ENCODE measurements at regions not wholly inside any gene's neighbourhood (a gene's known extent, or its start where the extent isn't known, plus 50 kb on each side); places are given as distances from the start of the nearest gene placed in this dataset.
"Not testable (repeated sequence)": the region's sequence is repeated elsewhere in the genome, so short reads cannot be mapped to it uniquely, and the experiment has no call there.

DNA sequence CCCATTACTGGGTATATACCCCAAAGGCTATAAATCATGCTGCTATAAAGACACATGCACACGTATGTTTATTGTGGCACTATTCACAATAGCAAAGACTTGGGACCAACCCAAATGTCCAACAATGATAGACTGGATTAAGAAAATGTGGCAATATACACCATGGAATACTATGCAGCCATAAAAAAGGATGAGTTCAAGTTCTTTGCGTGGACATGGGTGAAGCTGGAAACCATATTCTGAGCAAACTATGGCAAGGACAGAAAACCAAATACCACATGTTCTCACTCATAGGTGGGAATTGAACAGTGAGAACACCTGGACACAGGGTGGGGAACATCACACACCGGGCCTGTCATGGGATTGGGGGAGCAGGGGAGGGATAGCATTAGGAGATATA, 54.4 kb upstream of the MUCL1 start:
- not testable (repeated sequence) for FAIRE-seq; DNase-seq (ENCODE audit: insufficient read length, low spot score)

DNA sequence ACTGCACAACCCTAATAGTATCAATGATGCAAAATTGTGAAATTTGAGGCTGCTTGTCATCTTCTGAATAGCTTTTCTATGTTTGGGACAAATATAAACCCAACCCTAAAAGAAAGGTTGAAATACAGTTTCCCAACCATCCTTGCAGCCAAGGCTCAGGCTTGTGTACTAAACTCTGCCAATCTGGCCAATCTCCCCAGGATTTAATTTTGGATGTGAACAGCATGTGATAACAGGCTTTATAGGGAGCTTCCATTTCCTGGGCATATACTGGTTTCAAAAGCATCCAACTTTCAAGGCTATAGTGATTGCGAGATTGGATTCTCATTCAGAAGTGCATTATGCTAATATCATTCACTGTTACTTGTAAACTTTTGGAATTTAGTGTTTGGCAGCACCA, 55.7 kb upstream of the MUCL1 start:
- no peak for DNase-seq (ENCODE audit: insufficient read length, low spot score)
- FAIRE-seq: no peak

DNA sequence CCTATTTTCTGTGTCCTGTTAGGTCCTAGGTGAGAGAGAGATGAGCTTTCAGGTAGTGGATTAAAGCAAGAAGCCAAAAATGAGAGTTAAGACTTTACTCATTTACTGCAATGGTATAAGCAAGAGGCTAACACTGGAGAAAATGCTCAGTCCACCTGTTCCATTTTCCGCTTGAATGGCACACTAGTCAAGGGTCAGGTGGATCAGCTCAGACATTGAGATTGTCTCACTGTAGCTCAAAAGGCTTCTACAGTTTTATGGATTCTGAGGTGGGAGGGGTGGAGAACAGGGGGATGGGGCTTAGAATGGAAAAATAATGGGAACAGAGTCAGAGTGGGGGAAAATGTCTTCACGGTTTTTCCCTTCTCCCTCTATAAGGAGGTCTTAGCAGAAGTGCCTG, 57.3 kb upstream of the MUCL1 start:
- FAIRE-seq (no peak), DNase-seq (ENCODE audit: insufficient read length, low spot score) (no peak)

DNA sequence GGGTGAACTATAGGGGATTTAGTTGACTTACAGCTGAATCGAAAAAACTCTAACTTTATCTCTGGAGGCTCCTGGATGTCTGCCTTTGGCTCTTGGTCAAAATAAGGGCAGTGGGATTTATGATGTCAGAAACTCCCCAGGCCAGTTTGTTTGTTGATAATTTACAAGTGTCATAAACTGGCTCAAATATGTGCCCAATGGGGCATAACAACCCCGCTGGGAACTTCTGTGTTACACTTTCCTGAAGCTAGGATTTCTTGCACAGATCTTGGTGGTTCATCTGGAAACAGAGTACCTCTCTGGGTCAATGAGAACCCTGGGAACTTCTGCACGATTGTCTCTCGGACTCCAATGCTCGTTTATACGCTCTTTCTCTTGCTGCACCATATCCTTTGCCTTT, 58.7 kb upstream of the MUCL1 start:
- FAIRE-seq: no peak
- DNase-seq (ENCODE audit: insufficient read length, low spot score): no peak

DNA sequence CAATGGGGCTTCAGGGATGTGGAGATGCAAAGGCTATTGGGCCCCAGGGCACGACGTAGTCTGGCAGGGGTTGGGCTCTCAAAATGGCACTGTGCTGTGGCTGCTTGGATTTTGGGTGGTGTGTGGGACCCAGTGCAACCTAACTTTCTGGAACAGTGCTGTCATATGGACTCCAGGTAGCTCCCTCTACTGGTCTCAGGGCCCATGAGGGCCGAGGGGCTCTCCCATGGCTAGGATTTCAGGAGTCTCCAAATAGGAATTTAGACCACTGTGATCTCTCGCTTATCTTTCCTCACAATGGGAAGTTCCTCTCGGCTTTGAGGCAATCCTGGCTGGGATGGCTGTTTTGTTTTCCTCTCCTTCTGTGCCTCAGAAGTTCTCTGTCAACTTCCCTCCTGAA, 68.2 kb upstream of the MUCL1 start:
- FAIRE-seq (no peak), DNase-seq (ENCODE audit: insufficient read length, low spot score) (no peak)

DNA sequence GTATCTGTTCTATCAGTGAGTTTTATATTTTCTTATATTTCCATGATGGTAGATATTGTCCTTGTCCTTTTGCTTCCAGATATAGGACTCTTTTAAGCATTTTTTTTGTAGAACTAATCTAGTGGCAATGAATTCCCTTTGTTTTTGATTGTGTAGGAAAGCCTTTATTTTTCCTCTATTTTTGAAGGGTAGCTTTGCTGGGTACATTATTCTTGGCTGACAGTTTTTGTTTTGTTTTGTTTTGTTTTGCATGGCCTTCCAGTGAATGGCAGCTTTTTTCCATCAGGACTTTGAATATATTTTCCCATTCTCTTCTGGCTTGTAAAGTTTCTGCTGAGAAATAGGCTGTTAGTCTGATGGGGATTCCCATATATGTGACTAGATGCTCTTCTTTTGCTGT, 70.2 kb upstream of the MUCL1 start:
- DNase-seq (ENCODE audit: insufficient read length, low spot score) (no peak), FAIRE-seq (no peak)

DNA sequence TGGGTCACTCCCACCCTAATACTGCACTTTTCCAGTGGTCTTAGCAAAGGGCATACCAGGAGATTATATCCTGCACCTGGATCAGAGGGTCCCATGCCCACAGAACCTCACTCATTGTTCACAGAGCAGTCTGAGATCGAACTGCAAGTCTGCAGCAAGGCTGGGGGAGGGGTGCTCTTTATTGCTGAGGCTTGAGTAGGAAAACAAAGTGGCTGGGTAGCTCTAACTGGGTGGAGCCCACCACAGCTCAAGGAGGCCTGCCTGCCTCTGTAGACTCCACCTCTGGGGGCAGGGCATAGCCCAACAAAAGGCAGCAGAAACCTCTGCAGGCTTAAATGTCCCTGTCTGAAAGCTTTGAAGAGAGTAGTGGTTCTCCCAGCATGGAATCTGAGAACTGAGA, 77.3 kb upstream of the MUCL1 start:
- FAIRE-seq: not testable (repeated sequence)

DNA sequence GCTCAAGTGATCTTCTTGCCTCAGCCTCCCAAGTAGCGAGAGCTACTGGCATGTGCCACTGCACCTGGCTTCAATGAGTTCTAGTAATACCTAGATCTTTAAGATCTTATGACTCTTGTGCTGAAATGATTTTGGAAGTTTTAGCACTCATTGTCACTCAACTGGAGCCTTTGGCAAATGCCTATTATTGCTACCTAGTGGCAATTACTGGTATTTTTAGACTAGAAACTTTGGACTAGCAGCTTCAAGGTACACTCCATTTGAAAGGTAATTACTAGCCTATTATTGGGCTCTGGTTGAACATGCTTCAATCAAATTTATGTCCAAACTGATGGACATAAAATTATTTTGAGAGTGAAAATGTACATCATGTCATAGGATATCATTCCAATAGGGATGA, 80.7 kb upstream of the MUCL1 start:
- DNase-seq (ENCODE audit: insufficient read length, low spot score) (no peak), FAIRE-seq (no peak)

More for the DNA sequence above, 77.3 kb upstream of the MUCL1 start:
- DNase-seq (ENCODE audit: insufficient read length, low spot score): not testable (repeated sequence)

DNA sequence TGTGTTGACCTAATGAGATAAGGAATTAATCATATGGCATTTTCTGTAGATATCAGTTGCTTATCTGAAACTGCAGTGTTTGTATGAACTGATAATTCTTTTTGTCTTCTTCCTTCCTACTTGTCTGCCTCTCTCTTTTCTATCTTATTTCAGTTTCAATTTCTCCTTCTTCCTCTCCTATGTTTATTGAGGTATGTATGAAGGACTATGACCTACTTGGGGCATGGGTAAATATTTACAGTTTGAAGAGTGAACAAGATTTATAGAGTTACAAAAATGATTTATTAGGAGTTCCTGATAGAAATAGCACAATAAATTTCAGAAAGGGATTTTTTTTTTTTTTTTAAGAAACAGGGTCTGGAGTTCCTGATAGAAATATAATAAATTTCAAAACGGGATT, 88.7 kb upstream of the MUCL1 start:
- DNase-seq (ENCODE audit: insufficient read length, low spot score) (no peak), FAIRE-seq (no peak)

DNA sequence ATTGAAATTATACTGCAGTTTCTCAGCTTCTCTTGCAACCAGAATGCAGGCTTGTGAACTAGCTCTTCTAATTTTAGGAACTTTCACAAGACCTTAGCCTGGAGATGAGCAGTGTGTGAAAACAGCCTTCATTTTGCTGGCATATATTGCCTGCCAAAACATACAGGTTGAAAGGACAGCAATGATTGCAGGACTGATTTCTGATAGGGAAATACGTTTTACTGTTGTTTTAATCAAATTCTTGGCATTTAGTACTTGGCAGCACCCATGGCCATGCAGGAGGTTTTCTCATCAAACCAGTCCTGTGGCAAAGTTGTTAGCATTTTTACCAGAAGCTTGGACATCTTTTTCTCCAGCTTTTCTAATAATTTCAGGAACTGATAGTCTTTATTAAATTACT, 91.9 kb upstream of the MUCL1 start:
- DNase-seq (ENCODE audit: insufficient read length, low spot score): no peak
- no peak for FAIRE-seq

DNA sequence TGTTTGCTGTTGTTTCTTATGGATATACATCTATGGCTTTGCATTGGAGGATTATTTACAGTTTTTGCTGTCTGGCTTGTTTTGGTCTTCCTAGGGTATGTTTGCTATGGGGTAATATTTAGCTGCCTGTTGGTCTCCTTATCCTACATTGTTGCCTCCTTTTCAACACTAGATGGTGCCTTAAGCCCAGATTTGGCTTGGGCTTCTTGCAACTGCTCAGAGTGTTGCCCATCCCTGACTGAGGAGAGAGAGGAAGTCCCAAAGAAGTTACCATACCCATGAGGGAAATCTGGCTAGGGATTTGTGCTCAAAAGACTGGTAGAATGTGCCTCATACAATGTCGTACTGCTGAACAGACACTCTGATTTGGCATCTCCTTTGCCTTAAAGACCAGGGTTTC, 94.6 kb upstream of the MUCL1 start:
- no peak for FAIRE-seq
- DNase-seq (ENCODE audit: insufficient read length, low spot score): peak; percentile 10

DNA sequence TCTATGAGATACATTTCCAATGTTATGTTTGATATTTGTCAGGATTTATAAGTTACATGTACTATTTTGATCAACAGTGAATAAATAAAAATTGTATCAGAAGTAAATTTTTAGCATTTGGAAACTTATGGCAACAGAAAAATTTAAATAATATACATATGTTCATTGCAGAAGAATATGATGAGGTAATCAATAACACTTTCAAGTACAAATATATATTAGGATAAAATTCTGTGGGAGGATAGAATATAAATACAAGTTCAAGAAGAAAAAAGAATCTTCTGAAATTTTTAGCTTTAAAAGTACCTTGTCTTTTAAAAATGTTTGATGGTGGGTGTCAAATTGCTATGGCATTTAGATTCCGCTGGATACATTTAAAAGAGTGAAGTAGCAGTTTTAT, 102.8 kb upstream of the MUCL1 start:
- no peak for DNase-seq (ENCODE audit: insufficient read length, low spot score)
- FAIRE-seq: no peak

DNA sequence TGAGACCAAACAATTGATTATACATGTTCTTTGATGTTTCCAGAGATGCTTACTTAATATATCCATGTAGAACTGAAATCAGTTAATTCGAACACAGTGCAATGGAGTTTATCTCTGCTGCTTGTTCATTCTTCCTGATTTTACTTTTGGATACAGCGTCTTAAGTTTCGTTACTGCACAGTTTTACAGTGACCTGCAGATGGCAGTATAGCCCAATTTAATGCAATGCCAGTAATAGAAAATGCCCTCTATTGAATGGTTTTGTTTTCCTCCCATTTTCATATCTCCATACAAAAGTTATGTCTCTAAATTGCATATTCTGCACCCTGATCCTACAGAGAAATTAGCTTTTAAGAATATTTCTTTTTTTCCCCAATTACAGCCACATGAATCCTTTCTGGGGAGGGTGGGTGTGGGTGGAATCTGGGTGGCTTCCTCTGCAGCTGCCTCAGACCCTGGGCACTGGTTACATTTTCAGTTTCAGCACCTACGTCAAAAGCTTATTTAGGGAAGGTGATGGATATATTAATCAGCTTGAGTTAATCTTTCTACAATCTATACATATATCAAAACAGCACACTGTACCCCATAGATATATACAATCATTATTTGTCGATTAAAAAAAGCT, 101.1 kb upstream of the DCD start:
- FAIRE-seq (peak; percentile 13), DNase-seq (ENCODE audit: insufficient read length, low spot score) (peak; percentile 24)

DNA sequence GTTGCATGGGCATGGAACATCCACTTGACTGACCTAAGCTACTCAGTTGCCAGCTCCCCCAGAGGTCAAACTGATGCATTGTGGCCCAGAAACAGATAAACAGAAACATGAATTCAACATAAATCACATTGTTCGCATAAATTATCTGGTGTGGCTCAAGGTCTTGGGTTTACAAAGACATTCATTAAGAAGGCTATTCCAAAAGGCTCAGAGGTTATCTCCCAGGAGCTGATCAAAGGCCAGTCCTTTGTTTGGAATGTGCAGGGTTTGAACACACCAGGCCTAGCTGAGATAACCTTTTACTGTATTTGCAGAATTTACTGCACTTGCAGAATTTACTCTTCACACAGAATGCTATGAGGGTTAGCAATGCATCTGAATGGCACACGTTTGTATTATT, 96.4 kb upstream of the DCD start:
- FAIRE-seq: no peak

DNA sequence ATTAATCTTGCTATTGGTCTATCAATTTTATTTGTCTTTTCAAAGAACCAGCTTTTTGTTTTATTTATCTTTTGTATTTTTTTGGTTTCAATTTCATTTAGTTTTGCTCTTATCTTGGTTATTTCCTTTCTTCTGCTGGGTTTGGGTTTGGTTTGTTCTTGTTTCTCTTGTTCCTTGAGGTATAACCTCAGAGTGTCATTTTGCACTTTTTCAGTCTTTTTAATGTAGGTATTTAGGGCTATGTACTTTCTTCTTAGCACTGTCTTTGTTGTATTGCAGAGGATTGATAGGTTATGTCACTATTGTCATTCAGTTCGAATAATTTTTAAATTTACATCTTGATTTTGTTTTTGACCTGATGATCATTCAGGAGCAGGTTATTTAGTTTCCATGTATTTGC, 92.7 kb upstream of the DCD start:
- FAIRE-seq: no peak
- no peak for DNase-seq (ENCODE audit: insufficient read length, low spot score)

More for the DNA sequence above, 96.4 kb upstream of the DCD start:
- DNase-seq (ENCODE audit: insufficient read length, low spot score): no peak

DNA sequence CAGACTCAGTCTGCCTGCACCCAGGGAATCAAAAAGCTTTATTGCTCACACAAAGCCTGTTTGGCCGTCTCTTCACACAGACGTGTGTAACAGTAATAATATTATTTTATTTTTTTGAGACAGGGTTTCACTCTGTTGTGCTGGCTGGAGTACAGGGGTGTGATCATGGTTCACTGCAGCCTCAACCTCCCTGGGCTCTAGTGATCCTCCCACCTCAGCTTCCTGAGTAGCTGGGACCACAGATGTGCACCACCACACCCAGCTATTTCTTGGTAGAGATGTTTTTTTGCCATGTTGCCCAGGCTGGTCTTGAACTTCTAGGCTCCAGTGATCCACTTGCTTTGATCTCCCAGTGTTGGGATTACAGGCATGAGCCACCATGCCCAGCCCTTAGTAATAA, 88.4 kb upstream of the DCD start:
- no peak for FAIRE-seq
- no peak for DNase-seq (ENCODE audit: insufficient read length, low spot score)

DNA sequence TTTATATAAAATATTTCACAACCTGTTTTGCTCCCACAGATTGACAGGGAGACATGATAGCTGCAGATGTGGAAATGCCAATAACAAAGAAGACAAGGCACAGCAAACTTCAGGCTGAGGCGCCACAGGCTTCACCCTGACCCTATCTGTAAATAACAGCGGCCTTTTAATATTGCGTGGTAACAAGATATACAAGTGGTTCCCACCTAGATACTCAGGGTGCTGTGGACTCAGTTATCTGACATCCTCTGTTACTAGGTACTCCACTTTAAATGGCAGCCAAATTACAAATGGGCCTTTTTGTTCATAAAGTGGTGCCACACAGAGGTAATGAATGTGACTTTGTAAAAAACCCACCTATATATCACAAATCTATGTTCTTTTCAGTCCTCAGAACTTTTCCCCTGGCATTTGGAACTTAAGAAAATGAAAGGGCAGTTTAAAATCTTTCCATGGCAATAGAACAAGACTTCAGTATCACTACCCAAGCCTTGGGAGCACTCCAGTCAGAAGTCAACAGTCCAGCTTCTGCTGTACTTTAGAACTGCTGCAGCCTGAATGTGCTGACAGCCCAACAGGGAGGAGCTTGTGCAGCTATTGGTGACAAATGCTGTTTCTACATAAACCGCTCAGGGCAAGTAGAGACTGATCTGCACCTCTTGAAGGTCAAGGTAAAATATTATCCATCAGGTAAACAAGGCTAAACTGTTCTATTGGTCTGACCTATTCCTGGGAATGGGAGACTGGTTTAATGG, 86.2 kb upstream of the DCD start:
- DNase-seq (ENCODE audit: insufficient read length, low spot score): no peak
- FAIRE-seq: no peak

DNA sequence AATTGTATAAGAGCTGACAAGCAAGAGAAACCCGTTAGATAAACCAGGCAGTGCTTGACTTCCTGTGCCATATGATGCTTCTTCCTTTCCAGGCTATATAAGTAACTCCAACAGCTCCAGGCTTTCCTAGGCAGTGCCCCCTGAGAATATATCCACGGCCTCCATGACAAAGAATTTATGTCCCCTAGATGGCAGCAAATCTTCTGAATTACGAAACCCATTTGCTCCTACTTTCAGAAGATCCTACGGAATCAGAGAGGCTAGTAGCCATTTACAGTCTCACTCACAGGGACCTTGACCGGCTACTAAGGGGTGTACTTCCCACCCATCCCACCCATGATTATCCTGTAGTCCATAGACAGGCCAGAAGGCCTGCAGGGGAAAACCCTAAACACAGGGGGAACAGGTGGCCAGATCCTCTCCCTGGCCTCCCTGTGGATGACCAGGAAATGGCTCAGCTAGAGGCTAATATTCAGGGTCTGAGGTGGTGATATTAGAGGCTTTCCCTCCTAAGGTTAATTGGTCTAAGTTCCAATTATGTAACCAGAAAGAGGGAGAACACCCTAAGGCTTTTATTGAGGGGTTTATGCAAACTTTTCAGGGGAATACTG, 77.2 kb upstream of the DCD start:
- FAIRE-seq (no peak), DNase-seq (ENCODE audit: insufficient read length, low spot score) (peak; percentile 10)

DNA sequence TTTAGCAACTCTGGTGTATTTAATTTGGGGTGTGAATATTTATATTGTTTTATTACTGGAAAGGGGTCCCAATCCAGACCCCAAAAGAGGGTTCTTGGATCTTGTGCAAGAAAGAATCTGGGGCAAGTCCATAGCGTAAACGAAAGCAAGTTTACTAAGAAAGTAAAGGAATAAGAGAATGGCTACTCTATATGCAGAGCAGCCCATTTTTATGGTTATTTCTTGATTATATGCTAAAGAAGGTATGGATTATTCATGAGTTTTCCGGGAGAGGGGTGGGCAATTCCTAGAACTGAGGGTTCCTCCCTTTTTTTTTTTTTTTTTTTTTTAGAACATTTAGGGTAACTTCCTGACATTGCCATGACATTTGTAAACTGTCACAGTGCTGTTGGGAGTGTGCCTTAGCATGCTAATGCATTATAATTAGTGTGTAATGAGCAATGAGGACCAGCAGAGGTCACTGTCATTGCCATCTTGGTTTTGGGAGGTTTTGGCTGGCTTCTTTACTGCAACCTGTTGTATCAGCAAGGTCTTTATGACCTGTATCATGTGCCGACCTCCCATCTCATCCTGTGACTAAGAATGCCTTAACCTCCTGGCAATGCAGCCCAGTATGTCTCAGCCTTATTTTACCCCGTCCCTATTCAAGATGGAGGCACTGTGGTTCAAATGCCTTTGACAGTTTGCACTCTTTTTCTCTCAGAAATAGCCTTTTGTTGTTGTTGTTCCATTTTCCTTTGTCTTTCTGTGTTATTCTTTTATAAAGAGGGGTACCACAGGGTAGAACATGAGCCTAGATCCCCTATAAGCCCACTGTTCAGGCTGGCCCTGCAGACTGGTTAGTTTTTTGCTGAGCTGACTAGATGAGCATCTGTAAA, 75.5 kb upstream of the DCD start:
- FAIRE-seq (no peak), DNase-seq (ENCODE audit: insufficient read length, low spot score) (no peak)

DNA sequence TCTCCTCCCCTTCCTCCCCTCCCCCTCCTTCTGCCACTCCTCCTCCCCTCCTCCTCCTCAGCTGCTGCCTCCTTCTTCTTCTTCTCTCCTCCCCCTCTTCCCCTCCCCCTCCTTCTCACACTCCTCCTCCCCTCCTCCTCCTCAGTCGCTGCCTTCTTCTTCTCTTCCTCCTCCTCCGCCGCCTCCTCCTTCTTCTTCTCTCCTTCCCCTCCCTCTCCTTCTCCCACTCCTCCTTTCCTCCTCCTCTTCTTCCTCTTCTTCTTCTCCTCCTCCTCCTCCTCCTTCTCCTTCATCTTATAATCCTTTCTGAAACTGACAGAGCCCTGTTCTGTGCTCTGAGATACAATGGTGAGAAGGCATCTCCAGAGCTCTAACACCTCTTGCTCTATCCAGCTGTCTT, 73.1 kb upstream of the DCD start:
- DNase-seq (ENCODE audit: insufficient read length, low spot score) (no peak), FAIRE-seq (no peak)

DNA sequence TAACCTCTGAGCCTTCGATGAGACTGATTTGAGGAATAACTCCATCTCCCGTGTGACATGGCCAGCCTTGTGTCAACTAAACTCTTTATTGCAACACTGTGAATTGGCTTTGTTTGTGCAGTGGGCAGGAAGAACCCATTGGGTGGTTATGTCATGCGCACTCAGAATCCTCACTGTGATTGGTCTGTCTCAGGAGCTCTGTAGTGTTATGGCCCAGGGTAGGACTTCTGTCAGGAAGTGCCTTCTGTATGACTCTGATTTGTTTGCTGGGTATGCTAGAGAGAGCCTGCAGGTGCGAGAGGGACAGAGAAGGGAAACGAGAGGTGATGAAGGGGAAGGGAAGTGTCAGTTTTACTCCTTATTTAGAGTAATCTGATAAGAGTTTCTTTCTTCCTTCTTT, 71.5 kb upstream of the DCD start:
- DNase-seq (ENCODE audit: insufficient read length, low spot score) (no peak), FAIRE-seq (no peak)

Measured in HTR-8/SVneo (cell line).